SK-N-MC (cell line): ENCODE measurements at regions not wholly inside any gene's neighbourhood (a gene's known extent, or its start where the extent isn't known, plus 50 kb on each side); places are given as distances from the start of the nearest gene placed in this dataset.

Experiments
- EZH2 ChIP-seq: fragments of 200-600 bp; sonication (generic); IDR thresholded peaks from one replicate; pipeline ENCODE4 v1.6.1; 2017; ENCODE audit warnings: antibody characterized with exemption
- POLR2AphosphoS5 ChIP-seq: IDR thresholded peaks from 2 replicates; pipeline ENCODE4 v1.6.1; 2012; ENCODE audit warnings: mild to moderate bottlenecking, low read depth, low read length, borderline replicate concordance

GRCh38 chr2:53497020-53497419 lies 270.6 kb upstream of the CHAC2 start:
- no peak for TF ChIP-seq POLR2AphosphoS5
- TF ChIP-seq EZH2, result no peak
